ENCODE measurements at regions not wholly inside any gene's neighbourhood (a gene's known extent, or its start where the extent isn't known, plus 50 kb on each side); places are given as distances from the start of the nearest gene placed in this dataset.

DNA sequence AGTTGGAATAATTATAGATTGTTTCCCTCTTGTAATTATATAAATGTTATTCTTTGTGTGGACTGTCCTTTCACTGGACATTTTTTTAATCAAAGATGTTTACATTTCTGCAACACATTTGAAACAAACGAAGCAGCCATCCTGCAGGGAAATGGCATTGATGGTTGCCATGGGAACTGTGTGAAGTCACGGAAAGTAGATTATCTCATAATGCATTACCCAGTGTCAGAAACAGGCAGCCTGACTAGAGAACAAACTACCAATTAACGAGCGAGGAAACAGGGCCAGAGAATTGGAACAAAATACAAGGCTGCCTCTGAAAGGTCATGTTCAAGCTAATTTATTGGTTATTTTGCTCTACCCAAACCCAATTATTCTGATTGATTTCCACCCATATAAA lies 96.9 kb upstream of the LARGE1 start:
- peaks cover 2% of the 10 kb centered on the region for H3K27me3 Mint-ChIP-seq

DNA sequence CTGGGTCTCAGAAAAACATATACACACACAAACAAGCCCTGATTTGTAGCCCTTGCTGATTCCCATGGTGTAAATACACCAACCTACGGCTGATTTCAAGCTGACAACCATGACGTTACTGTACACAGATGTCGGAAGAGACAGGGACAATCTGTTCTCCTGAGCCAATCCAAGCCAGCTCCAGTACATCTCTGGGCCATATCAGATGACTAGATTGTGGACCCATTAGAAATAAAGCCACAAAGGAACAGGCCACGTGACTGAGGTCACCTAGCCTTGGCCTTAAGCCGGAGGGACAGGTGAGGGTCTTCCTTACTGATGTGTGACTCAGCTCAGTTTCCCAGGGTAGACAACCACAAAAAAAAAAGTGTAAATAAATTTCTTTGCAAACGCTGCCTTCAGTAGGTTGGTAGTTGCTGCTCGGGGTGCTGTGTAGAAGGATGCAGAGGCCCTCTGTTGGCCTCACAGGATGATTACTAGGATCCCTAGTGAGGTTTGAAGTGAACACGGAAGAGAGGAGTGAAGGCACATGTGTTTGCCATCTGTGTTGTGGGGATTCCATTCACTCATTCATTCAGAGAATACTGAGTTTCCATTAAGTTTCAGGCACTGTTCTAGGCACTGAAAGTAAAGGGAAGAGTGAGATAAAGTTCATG lies 99.0 kb upstream of the LARGE1 start:
- Mint-ChIP-seq H3K27me3 (peaks cover 2% of the 10 kb centered on the region), H3K27ac (no peak overlapping the region), H3K4me3 (no peak overlapping the region), H3K36me3 (no peaks in the 10 kb centered on the region), H3K4me1 (no peaks in the 10 kb centered on the region), H3K9me3 (peaks cover 13% of the 10 kb centered on the region)

More for the DNA sequence above, 96.9 kb upstream of the LARGE1 start:
- no peaks in the 10 kb centered on the region for H3K4me1 Mint-ChIP-seq
- H3K27ac Mint-ChIP-seq = no peak overlapping the region
- H3K36me3 Mint-ChIP-seq = no peaks in the 10 kb centered on the region
- no peak overlapping the region for H3K4me3 Mint-ChIP-seq
- H3K9me3 Mint-ChIP-seq = peaks cover 18% of the 10 kb centered on the region

- H3K27ac Mint-ChIP-seq = no peak overlapping the region
- no peaks in the 10 kb centered on the region for H3K36me3 Mint-ChIP-seq
- H3K9me3 Mint-ChIP-seq = no peaks in the 10 kb centered on the region
- H3K4me1 Mint-ChIP-seq = no peaks in the 10 kb centered on the region
- peaks cover 4% of the 10 kb centered on the region for H3K27me3 Mint-ChIP-seq
- no peak overlapping the region for H3K4me3 Mint-ChIP-seq
Observed at GRCh38 chr22:34035209-34035608, 114.9 kb upstream of the LARGE1 start.

- Mint-ChIP-seq H3K27me3 (peaks cover 4% of the 10 kb centered on the region), H3K36me3 (no peaks in the 10 kb centered on the region), H3K4me3 (no peak overlapping the region), H3K27ac (no peak overlapping the region), H3K9me3 (no peaks in the 10 kb centered on the region), H3K4me1 (no peaks in the 10 kb centered on the region)
Observed at GRCh38 chr22:34036931-34037330, 116.7 kb upstream of the LARGE1 start.

DNA sequence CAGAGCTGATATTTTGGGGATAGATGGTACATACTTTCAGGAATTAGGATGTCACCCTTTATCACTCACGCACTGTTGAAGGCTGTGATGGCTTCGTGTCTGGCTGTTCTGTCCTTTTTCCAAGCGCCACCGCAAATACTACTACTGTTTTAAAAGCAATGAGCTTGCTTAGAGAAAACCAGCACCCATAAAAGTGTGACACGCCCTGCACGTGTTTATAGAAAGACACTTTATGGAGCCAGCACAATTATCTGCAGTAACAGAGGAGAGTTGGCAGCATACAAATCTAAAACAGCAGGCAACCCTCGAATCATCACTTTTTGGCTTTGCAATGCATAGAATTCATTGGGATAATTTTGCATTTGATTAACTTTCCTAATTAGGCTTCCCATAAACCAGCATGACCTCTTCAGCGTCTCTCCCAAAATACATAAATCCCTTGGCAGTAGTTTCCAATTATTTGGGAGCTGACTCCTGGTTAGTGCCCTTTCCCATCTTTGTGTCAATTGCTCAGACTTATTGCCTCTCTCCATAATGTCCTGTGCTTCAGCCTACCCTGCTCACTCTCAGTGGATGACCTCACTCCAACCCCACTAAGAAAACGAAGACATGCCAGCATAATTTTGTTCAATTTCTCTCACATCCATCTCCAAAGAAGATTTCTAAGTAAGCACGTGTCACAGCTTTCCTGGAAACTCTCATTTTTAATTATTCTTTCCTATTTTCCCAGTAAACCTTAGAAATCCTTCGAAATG lies 118.7 kb upstream of the LARGE1 start:
- Mint-ChIP-seq H3K4me1 (no peaks in the 10 kb centered on the region), H3K4me3 (no peak overlapping the region), H3K36me3 (no peaks in the 10 kb centered on the region), H3K27me3 (peaks cover 1% of the 10 kb centered on the region), H3K27ac (no peak overlapping the region), H3K9me3 (no peaks in the 10 kb centered on the region)

- Mint-ChIP-seq H3K4me3 (no peak overlapping the region), H3K27ac (no peak overlapping the region), H3K36me3 (no peaks in the 10 kb centered on the region), H3K9me3 (no peaks in the 10 kb centered on the region), H3K4me1 (no peaks in the 10 kb centered on the region), H3K27me3 (no peaks in the 10 kb centered on the region)
Observed at GRCh38 chr22:34045311-34045710, 125.0 kb upstream of the LARGE1 start.

DNA sequence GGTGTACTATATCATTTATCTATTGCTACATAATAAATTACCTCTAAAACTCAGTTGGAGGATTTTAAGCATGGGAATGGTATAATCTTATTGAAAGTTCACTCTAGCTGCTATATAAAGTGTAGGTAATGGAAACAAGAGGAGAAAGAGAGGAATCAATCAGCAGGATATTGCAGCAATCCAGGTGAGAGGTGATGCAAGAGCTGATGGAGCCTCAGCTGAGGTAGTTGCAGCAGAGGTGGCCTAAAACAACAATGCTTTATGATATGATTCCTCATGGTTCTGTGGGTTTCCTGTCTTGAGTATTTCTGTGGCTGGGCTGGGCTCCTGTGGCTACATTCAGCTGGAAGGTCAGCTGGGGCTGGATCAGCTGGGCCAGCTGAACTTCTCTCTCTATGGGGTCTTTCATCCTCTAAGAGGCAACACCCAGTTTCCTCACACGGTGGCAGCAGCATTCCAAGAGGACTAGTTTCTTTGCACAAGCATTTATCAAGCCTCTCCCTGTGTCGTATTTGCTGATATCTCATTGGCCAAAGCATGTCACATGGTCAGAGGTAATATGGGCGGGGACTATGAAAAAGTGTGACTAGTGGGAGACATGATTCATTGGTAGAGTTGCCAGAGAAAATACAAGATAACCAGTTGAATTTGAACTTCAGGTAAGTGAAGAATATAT lies 135.4 kb upstream of the LARGE1 start:
- Mint-ChIP-seq H3K27me3 (no peaks in the 10 kb centered on the region), H3K36me3 (no peaks in the 10 kb centered on the region), H3K27ac (no peak overlapping the region), H3K9me3 (no peaks in the 10 kb centered on the region), H3K4me1 (no peaks in the 10 kb centered on the region), H3K4me3 (no peak overlapping the region)

DNA sequence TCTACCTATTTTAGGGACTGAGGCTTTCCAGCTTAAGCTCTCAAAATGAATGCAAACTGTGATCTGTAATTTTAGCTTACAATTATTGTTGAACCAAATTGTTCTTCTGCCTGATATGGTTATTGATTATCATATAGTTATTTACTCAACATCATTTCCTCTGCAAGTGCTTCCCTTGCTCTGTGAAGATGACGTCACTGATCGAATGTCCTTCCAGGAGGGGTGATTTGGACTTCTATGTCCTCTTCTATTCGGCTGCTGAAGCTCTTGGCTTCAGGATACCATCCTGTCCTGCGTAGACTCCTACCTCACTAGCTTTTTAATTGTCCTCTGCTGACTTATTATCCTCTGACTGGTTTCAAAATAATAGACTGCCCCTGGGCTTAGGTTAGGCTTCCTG lies 137.4 kb upstream of the LARGE1 start:
- H3K4me1 Mint-ChIP-seq = no peaks in the 10 kb centered on the region
- no peak overlapping the region for H3K4me3 Mint-ChIP-seq
- no peaks in the 10 kb centered on the region for H3K9me3 Mint-ChIP-seq
- no peaks in the 10 kb centered on the region for H3K27me3 Mint-ChIP-seq
- H3K27ac Mint-ChIP-seq = no peak overlapping the region
- H3K36me3 Mint-ChIP-seq = no peaks in the 10 kb centered on the region

GRCh38 chr22:34064696-34065095 lies 144.4 kb upstream of the LARGE1 start:
- H3K36me3 Mint-ChIP-seq = no peaks in the 10 kb centered on the region
- H3K27me3 Mint-ChIP-seq = no peaks in the 10 kb centered on the region
- no peaks in the 10 kb centered on the region for H3K4me1 Mint-ChIP-seq
- H3K9me3 Mint-ChIP-seq = no peaks in the 10 kb centered on the region
- no peak overlapping the region for H3K4me3 Mint-ChIP-seq
- no peak overlapping the region for H3K27ac Mint-ChIP-seq

- Mint-ChIP-seq H3K27ac (no peak overlapping the region), H3K9me3 (no peaks in the 10 kb centered on the region), H3K4me1 (no peaks in the 10 kb centered on the region)
Observed at GRCh38 chr22:34067031-34067430, 146.8 kb upstream of the LARGE1 start.

GRCh38 chr22:34068001-34068400 lies 147.7 kb upstream of the LARGE1 start:
- H3K4me3 Mint-ChIP-seq = no peak overlapping the region
- no peaks in the 10 kb centered on the region for H3K27me3 Mint-ChIP-seq
- H3K9me3 Mint-ChIP-seq = no peaks in the 10 kb centered on the region
- no peaks in the 10 kb centered on the region for H3K36me3 Mint-ChIP-seq
- H3K27ac Mint-ChIP-seq = no peak overlapping the region
- no peaks in the 10 kb centered on the region for H3K4me1 Mint-ChIP-seq

More at GRCh38 chr22:34067031-34067430, 146.8 kb upstream of the LARGE1 start:
- H3K4me3 Mint-ChIP-seq = no peak overlapping the region
- no peaks in the 10 kb centered on the region for H3K36me3 Mint-ChIP-seq
- H3K27me3 Mint-ChIP-seq = no peaks in the 10 kb centered on the region

DNA sequence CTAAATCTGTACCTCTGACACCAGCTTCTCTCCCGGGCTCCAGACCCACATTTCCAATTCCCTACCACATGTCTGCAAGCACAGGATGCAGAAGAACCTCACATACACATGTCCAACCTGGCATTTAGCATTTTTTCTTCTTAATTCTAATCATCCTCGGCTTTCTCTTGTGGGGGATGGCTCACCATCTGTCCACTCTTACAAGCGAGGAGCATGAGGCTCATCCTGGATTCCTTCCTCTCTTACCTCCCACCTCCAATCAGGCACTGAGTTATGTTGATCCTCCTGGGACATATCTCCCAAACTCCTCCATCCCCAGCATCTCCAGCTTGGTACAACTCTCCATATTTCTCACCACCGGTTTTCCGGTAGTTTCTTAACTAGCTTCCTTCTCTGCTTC lies 149.8 kb upstream of the LARGE1 start:
- H3K36me3 Mint-ChIP-seq = no peaks in the 10 kb centered on the region
- no peak overlapping the region for H3K4me3 Mint-ChIP-seq
- H3K4me1 Mint-ChIP-seq = no peaks in the 10 kb centered on the region
- H3K9me3 Mint-ChIP-seq = no peaks in the 10 kb centered on the region
- no peak overlapping the region for H3K27ac Mint-ChIP-seq
- no peaks in the 10 kb centered on the region for H3K27me3 Mint-ChIP-seq

DNA sequence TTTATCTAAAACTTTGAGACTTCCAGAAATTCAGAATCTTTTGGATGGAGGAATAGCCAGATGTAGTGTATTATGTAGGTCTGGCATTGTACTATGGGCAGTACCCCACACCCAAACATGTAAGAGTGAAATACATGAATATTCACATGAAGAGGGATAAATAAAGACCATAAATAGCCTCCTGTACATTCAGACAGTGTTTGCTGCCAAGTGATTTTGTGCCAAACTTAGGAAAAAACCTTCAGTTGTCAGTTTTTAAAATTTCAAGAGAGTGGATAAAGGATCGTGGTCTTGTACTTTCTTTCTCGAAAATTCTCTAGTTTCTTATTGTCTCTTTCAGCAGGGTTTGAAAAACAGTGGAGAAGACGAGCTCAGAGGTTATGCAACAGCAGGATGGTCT lies 150.3 kb upstream of the LARGE1 start:
- H3K27ac Mint-ChIP-seq = no peak overlapping the region
- H3K36me3 Mint-ChIP-seq = no peaks in the 10 kb centered on the region
- H3K27me3 Mint-ChIP-seq = no peaks in the 10 kb centered on the region
- H3K4me1 Mint-ChIP-seq = no peaks in the 10 kb centered on the region
- H3K4me3 Mint-ChIP-seq = no peak overlapping the region
- H3K9me3 Mint-ChIP-seq = no peaks in the 10 kb centered on the region

DNA sequence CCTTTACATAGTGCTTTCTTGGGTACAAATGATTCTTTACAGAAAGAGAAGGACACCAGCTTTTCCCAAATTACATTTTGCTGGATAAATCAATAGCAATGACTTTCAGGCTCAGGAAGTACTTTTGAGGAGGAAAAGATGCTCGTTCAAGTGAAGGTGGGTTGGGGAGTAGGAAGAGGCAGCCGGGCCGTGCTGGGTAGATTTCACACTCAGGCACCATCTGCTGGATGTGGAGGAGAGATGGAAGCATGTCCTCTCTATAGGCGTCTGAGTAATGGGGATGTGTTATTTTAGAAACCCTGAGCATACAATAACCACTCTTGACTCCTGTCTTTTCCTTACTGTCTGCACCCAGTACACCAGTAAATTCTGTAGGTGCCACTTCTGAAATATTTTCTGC lies 152.3 kb upstream of the LARGE1 start:
- no peaks in the 10 kb centered on the region for H3K4me1 Mint-ChIP-seq
- peaks cover 1% of the 10 kb centered on the region for H3K27me3 Mint-ChIP-seq
- H3K27ac Mint-ChIP-seq = no peak overlapping the region

DNA sequence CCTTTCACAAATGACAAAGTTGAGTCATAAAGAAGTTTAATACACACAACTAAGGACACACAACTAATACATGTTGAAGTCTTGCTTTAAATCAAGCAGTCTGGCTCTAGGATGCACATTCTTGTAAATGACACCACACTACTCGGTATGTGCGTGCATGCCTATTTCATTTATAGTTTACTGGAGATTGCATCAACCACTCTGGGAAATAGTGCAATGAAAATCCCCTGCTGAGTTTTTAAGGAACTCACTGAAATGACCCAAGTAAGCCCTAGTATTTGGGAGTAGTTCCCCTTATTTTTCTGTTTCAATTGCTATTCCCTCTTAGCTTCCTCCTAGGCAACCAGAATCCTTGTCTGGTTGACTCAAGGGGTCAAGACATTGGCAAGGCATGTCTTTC lies 160.2 kb upstream of the LARGE1 start:
- H3K4me3 Mint-ChIP-seq = no peak overlapping the region
- no peaks in the 10 kb centered on the region for H3K36me3 Mint-ChIP-seq
- H3K27me3 Mint-ChIP-seq = peaks cover 1% of the 10 kb centered on the region
- no peaks in the 10 kb centered on the region for H3K4me1 Mint-ChIP-seq
- no peak overlapping the region for H3K27ac Mint-ChIP-seq
- H3K9me3 Mint-ChIP-seq = peaks cover 7% of the 10 kb centered on the region

More for the DNA sequence above, 152.3 kb upstream of the LARGE1 start:
- Mint-ChIP-seq H3K9me3 (no peaks in the 10 kb centered on the region), H3K4me3 (no peak overlapping the region), H3K36me3 (no peaks in the 10 kb centered on the region)

DNA sequence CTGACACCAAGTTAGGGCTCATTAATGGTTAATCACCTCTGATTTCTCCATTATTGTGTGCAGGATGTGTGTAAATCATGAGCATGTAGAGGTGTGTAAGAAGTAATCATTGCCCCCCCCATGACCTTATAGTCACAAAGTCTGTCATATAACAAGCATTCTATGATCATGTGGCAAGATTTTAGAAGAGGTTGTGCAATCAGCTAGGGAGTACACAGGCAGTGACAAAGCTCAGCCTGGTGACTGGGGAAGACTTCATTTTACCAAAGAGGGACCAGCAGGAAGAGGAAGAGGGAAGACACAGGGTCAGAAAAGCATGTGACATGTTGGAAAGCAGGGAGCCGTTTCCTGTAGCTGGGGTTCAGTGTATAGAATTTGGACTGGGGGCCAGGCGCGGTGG lies 176.5 kb upstream of the LARGE1 start:
- Mint-ChIP-seq H3K27me3 (peaks cover 2% of the 10 kb centered on the region), H3K9me3 (peaks cover 10% of the 10 kb centered on the region), H3K4me1 (no peaks in the 10 kb centered on the region), H3K27ac (no peak overlapping the region), H3K36me3 (no peaks in the 10 kb centered on the region), H3K4me3 (no peak overlapping the region)
